ENCODE measurements at regions not wholly inside any gene's neighbourhood (a gene's known extent, or its start where the extent isn't known, plus 50 kb on each side); places are given as distances from the start of the nearest gene placed in this dataset.

GRCh38 chr17:68176718-68177117, 71.1 kb upstream of the AMZ2 start:
- Histone ChIP-seq H3K9me3 (no peaks in the 10 kb centered on the region), H4K20me1 (ENCODE audit: insufficient read depth) (no peaks in the 10 kb centered on the region), H3K9ac (no peak overlapping the region), H2AFZ (ENCODE audit: low read depth) (no peak overlapping the region), H3K4me1 (ENCODE audit: control insufficient read depth in 1 of 2, insufficient read depth in 2 of 2, low read depth in 1 of 2, low read length in 1 of 2) (no peaks in the 10 kb centered on the region), H3K79me2 (ENCODE audit: insufficient read depth) (no peaks in the 10 kb centered on the region), H3F3A (replicated peaks; ENCODE audit: insufficient read depth) (no peaks in the 10 kb centered on the region), H3K9me2 (no peaks in the 10 kb centered on the region), H3K36me3 (replicated peaks in 1 of 2; ENCODE audit: control insufficient read depth in 1 of 2, insufficient read depth in 2 of 2, low read length in 1 of 2) (no peaks in the 10 kb centered on the region), H3K4me3 (ENCODE audit: low read depth in 2 of 2, low read length in 1 of 2) (no peak overlapping the region), H3K27me3 (ENCODE audit: insufficient read depth) (no peaks in the 10 kb centered on the region), H3K27ac (ENCODE audit: low read depth in 2 of 2, low read length in 1 of 2) (no peak overlapping the region), H3K4me2 (no peak overlapping the region)
- ChIA-PET CTCF (interaction anchor here (0.9 to 3.5 kb wide), 3 partner anchors 24 to 289 kb away, joined by 3 to 33 read pairs (median 3); no protein-coding TSS in a partner anchor), POLR2A (interaction anchor here (0.6 kb wide), 1 partner anchor 243 kb away, joined by 3 read pairs; no protein-coding TSS in a partner anchor)
- no peak for DNase-seq
- WGBS (ENCODE audit: low lambda C conversion rate): 59% methylated on average over 4 of the region's 4 CpGs
- TF ChIP-seq RXRA (IDR thresholded peaks at IDR 0.05; ENCODE audit: borderline replicate concordance, low read depth) (no peak), RFX5 (IDR thresholded peaks at IDR 0.05; ENCODE audit: low read length) (no peak), TAF1 (IDR thresholded peaks at IDR 0.05; ENCODE audit: borderline replicate concordance, low read depth, low read length) (no peak), TEAD4 (IDR thresholded peaks at IDR 0.05; ENCODE audit: borderline replicate concordance, insufficient read depth) (no peak), ELF1 (IDR thresholded peaks at IDR 0.05) (no peak), MXI1 (IDR thresholded peaks at IDR 0.05; ENCODE audit: low read depth, low read length) (no peak), GABPA (IDR thresholded peaks at IDR 0.05; ENCODE audit: low read depth) (no peak), YY1 (IDR thresholded peaks at IDR 0.05; ENCODE audit: low read depth) (no peak), CHD2 (IDR thresholded peaks at IDR 0.05; ENCODE audit: low read length, partially characterized antibody) (no peak), EP300 (IDR thresholded peaks at IDR 0.05; ENCODE audit: borderline replicate concordance in 1 of 2, low read depth in 1 of 2, low read length in 1 of 2) (no peak), RCOR1 (IDR thresholded peaks at IDR 0.05; ENCODE audit: low read length) (no peak)
- TF ChIP-seq, protein P1, sequence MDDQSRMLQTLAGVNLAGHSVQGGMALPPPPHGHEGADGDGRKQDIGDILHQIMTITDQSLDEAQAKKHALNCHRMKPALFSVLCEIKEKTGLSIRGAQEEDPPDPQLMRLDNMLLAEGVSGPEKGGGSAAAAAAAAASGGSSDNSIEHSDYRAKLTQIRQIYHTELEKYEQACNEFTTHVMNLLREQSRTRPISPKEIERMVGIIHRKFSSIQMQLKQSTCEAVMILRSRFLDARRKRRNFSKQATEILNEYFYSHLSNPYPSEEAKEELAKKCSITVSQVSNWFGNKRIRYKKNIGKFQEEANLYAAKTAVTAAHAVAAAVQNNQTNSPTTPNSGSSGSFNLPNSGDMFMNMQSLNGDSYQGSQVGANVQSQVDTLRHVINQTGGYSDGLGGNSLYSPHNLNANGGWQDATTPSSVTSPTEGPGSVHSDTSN (IDR thresholded peaks at IDR 0.05): no peak

DNA sequence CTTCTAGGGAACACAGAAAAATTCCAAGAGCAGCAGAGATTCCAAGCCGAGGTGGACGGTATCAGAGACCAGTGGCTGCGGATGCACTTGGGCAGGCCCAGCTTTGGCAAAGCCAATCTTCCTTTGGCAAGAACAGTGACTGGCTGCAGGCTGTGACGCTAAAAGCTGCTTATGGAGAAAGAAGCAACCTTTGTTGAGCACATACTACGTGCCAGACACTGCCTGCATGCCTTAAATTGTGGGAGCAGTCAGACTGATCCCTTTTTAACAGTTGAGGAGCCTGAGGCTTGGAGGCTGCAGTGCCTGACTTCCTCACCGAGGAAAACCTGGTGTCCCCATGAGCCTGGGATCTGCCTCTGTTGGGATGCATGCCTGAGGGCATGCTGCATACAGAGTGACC, 69.0 kb upstream of the AMZ2 start:
- no peak for TF ChIP-seq RCOR1 (IDR thresholded peaks at IDR 0.05; ENCODE audit: low read length)
- no peaks in the 10 kb centered on the region for H3K27me3 ChIP-seq (ENCODE audit: insufficient read depth)
- no peaks in the 10 kb centered on the region for H3K9me3 ChIP-seq
- ChIA-PET CTCF (interaction anchor here (0.7 to 3.5 kb wide), 2 partner anchors 8 to 22 kb away, joined by 3 to 33 read pairs; no protein-coding TSS in a partner anchor), POLR2A (no interaction called here)
- H4K20me1 ChIP-seq (ENCODE audit: insufficient read depth): no peaks in the 10 kb centered on the region
- H3K4me1 ChIP-seq (ENCODE audit: control insufficient read depth in 1 of 2, insufficient read depth in 2 of 2, low read depth in 1 of 2, low read length in 1 of 2): no peaks in the 10 kb centered on the region
- H2AFZ ChIP-seq (ENCODE audit: low read depth): no peak overlapping the region
- no peak overlapping the region for H3K27ac ChIP-seq (ENCODE audit: low read depth in 2 of 2, low read length in 1 of 2)
- no peak overlapping the region for H3K4me2 ChIP-seq
- DNase-seq: no peak
- H3K9ac ChIP-seq: no peak overlapping the region
- 78% methylated on average over 4 of the region's 6 CpGs for WGBS (ENCODE audit: low lambda C conversion rate)
- H3K4me3 ChIP-seq (ENCODE audit: low read depth in 2 of 2, low read length in 1 of 2): no peak overlapping the region
- H3K36me3 ChIP-seq (replicated peaks in 1 of 2; ENCODE audit: control insufficient read depth in 1 of 2, insufficient read depth in 2 of 2, low read length in 1 of 2): no peaks in the 10 kb centered on the region
- no peaks in the 10 kb centered on the region for H3F3A ChIP-seq (replicated peaks; ENCODE audit: insufficient read depth)
- no peaks in the 10 kb centered on the region for H3K9me2 ChIP-seq
- no peaks in the 10 kb centered on the region for H3K79me2 ChIP-seq (ENCODE audit: insufficient read depth)

Measured in SK-N-SH (cell line).